ENCODE measurements at regions not wholly inside any gene's neighbourhood (a gene's known extent, or its start where the extent isn't known, plus 50 kb on each side); places are given as distances from the start of the nearest gene placed in this dataset.

GRCh38 chr2:129135017-129135416 is 816.3 kb upstream of the HS6ST1 start:
- H3K36me3 ChIP-seq (ENCODE audit: control insufficient read depth in 5 of 5, insufficient read depth in 5 of 5, low read length in 5 of 5) = no peaks in the 10 kb centered on the region
- no peak overlapping the region for H3K4me3 ChIP-seq (ENCODE audit: low read depth in 1 of 5, low read length in 5 of 5)
- H3K9me3 ChIP-seq (ENCODE audit: control insufficient read depth in 5 of 5, low read length in 5 of 5) = peaks cover 0 to 4% (median 0%) of the 10 kb centered on the region in 5 donors
- no peak overlapping the region for H3K9ac ChIP-seq (ENCODE audit: low read length in 5 of 5)
- H3K4me1 ChIP-seq (ENCODE audit: control insufficient read depth in 5 of 5, insufficient read depth in 5 of 5, low read length in 5 of 5) = peaks cover 0 to 5% (median 0%) of the 10 kb centered on the region in 5 donors
- no peaks in the 10 kb centered on the region for H3K27me3 ChIP-seq (ENCODE audit: control insufficient read depth in 5 of 5, insufficient read depth in 4 of 5, low read length in 5 of 5)
- no peak overlapping the region for H3K27ac ChIP-seq (ENCODE audit: low read depth, low read length)

- Histone ChIP-seq H3K4me1 (ENCODE audit: control insufficient read depth in 5 of 5, insufficient read depth in 5 of 5, low read length in 5 of 5) (peaks cover 0 to 4% (median 0%) of the 10 kb centered on the region in 5 donors), H3K36me3 (ENCODE audit: control insufficient read depth in 5 of 5, insufficient read depth in 5 of 5, low read length in 5 of 5) (no peaks in the 10 kb centered on the region), H3K9ac (ENCODE audit: low read length in 5 of 5) (no peak overlapping the region), H3K27me3 (ENCODE audit: control insufficient read depth in 5 of 5, insufficient read depth in 4 of 5, low read length in 5 of 5) (no peaks in the 10 kb centered on the region), H3K4me3 (ENCODE audit: low read depth in 1 of 5, low read length in 5 of 5) (no peak overlapping the region), H3K27ac (ENCODE audit: low read depth, low read length) (no peak overlapping the region), H3K9me3 (ENCODE audit: control insufficient read depth in 5 of 5, low read length in 5 of 5) (peaks cover 0 to 4% (median 0%) of the 10 kb centered on the region in 5 donors)
Measured at GRCh38 chr2:129139380-129139779, 820.7 kb upstream of the HS6ST1 start.

- H3K4me1 ChIP-seq (ENCODE audit: control insufficient read depth in 5 of 5, insufficient read depth in 5 of 5, low read length in 5 of 5) = no peaks in the 10 kb centered on the region
- H3K9me3 ChIP-seq (ENCODE audit: control insufficient read depth in 5 of 5, low read length in 5 of 5) = peaks cover 0 to 4% (median 0%) of the 10 kb centered on the region in 5 donors
- H3K36me3 ChIP-seq (ENCODE audit: control insufficient read depth in 5 of 5, insufficient read depth in 5 of 5, low read length in 5 of 5) = no peaks in the 10 kb centered on the region
- H3K4me3 ChIP-seq (ENCODE audit: low read depth in 1 of 5, low read length in 5 of 5) = no peak overlapping the region
- no peaks in the 10 kb centered on the region for H3K27me3 ChIP-seq (ENCODE audit: control insufficient read depth in 5 of 5, insufficient read depth in 4 of 5, low read length in 5 of 5)
- H3K9ac ChIP-seq (ENCODE audit: low read length in 5 of 5) = no peak overlapping the region
- H3K27ac ChIP-seq (ENCODE audit: low read depth, low read length) = no peak overlapping the region
Measured at GRCh38 chr2:129142465-129142864, 823.8 kb upstream of the HS6ST1 start.

GRCh38 chr2:129144082-129144791 is 825.6 kb upstream of the HS6ST1 start:
- Histone ChIP-seq H3K9ac (ENCODE audit: low read length in 5 of 5) (no peak overlapping the region), H3K4me3 (ENCODE audit: low read depth in 1 of 5, low read length in 5 of 5) (no peak overlapping the region), H3K9me3 (ENCODE audit: control insufficient read depth in 5 of 5, low read length in 5 of 5) (peaks cover 0 to 6% (median 0%) of the 10 kb centered on the region in 5 donors), H3K27ac (ENCODE audit: low read depth, low read length) (no peak overlapping the region), H3K27me3 (ENCODE audit: control insufficient read depth in 5 of 5, insufficient read depth in 4 of 5, low read length in 5 of 5) (no peaks in the 10 kb centered on the region), H3K4me1 (ENCODE audit: control insufficient read depth in 5 of 5, insufficient read depth in 5 of 5, low read length in 5 of 5) (no peaks in the 10 kb centered on the region), H3K36me3 (ENCODE audit: control insufficient read depth in 5 of 5, insufficient read depth in 5 of 5, low read length in 5 of 5) (no peaks in the 10 kb centered on the region)

GRCh38 chr2:129152514-129152913 is 827.0 kb upstream of the RAB6C start:
- Histone ChIP-seq H3K27ac (ENCODE audit: low read depth, low read length) (no peak overlapping the region), H3K9me3 (ENCODE audit: control insufficient read depth in 5 of 5, low read length in 5 of 5) (peaks cover 0 to 6% (median 0%) of the 10 kb centered on the region in 5 donors), H3K36me3 (ENCODE audit: control insufficient read depth in 5 of 5, insufficient read depth in 5 of 5, low read length in 5 of 5) (no peaks in the 10 kb centered on the region), H3K27me3 (ENCODE audit: control insufficient read depth in 5 of 5, insufficient read depth in 4 of 5, low read length in 5 of 5) (no peaks in the 10 kb centered on the region), H3K4me1 (ENCODE audit: control insufficient read depth in 5 of 5, insufficient read depth in 5 of 5, low read length in 5 of 5) (peaks cover 0 to 10% (median 5%) of the 10 kb centered on the region in 5 donors), H3K4me3 (ENCODE audit: low read depth in 1 of 5, low read length in 5 of 5) (no peak overlapping the region), H3K9ac (ENCODE audit: low read length in 5 of 5) (no peak overlapping the region)

GRCh38 chr2:129160879-129161278 is 818.6 kb upstream of the RAB6C start:
- Histone ChIP-seq H3K27ac (ENCODE audit: low read depth, low read length) (no peak overlapping the region), H3K9ac (ENCODE audit: low read length in 5 of 5) (no peak overlapping the region), H3K36me3 (ENCODE audit: control insufficient read depth in 5 of 5, insufficient read depth in 5 of 5, low read length in 5 of 5) (no peaks in the 10 kb centered on the region), H3K9me3 (ENCODE audit: control insufficient read depth in 5 of 5, low read length in 5 of 5) (no peaks in the 10 kb centered on the region), H3K27me3 (ENCODE audit: control insufficient read depth in 5 of 5, insufficient read depth in 4 of 5, low read length in 5 of 5) (no peaks in the 10 kb centered on the region), H3K4me3 (ENCODE audit: low read depth in 1 of 5, low read length in 5 of 5) (no peak overlapping the region), H3K4me1 (ENCODE audit: control insufficient read depth in 5 of 5, insufficient read depth in 5 of 5, low read length in 5 of 5) (peaks cover 0 to 20% (median 5%) of the 10 kb centered on the region in 5 donors)

- Histone ChIP-seq H3K36me3 (ENCODE audit: control insufficient read depth in 5 of 5, insufficient read depth in 5 of 5, low read length in 5 of 5) (no peaks in the 10 kb centered on the region), H3K9me3 (ENCODE audit: control insufficient read depth in 5 of 5, low read length in 5 of 5) (no peaks in the 10 kb centered on the region), H3K27me3 (ENCODE audit: control insufficient read depth in 5 of 5, insufficient read depth in 4 of 5, low read length in 5 of 5) (no peaks in the 10 kb centered on the region)
Measured at GRCh38 chr2:129164220-129164949, 815.1 kb upstream of the RAB6C start.

GRCh38 chr2:129165006-129165405 is 814.5 kb upstream of the RAB6C start:
- H3K36me3 ChIP-seq (ENCODE audit: control insufficient read depth in 5 of 5, insufficient read depth in 5 of 5, low read length in 5 of 5) = no peaks in the 10 kb centered on the region
- peaks cover 0 to 10% (median 0%) of the 10 kb centered on the region in 5 donors for H3K4me1 ChIP-seq (ENCODE audit: control insufficient read depth in 5 of 5, insufficient read depth in 5 of 5, low read length in 5 of 5)
- no peak overlapping the region for H3K4me3 ChIP-seq (ENCODE audit: low read depth in 1 of 5, low read length in 5 of 5)
- H3K27me3 ChIP-seq (ENCODE audit: control insufficient read depth in 5 of 5, insufficient read depth in 4 of 5, low read length in 5 of 5) = no peaks in the 10 kb centered on the region
- no peaks in the 10 kb centered on the region for H3K9me3 ChIP-seq (ENCODE audit: control insufficient read depth in 5 of 5, low read length in 5 of 5)
- H3K27ac ChIP-seq (ENCODE audit: low read depth, low read length) = no peak overlapping the region
- H3K9ac ChIP-seq (ENCODE audit: low read length in 5 of 5) = no peak overlapping the region

More at GRCh38 chr2:129164220-129164949, 815.1 kb upstream of the RAB6C start:
- no peak overlapping the region for H3K27ac ChIP-seq (ENCODE audit: low read depth, low read length)
- no peak overlapping the region for H3K4me3 ChIP-seq (ENCODE audit: low read depth in 1 of 5, low read length in 5 of 5)
- no peak overlapping the region for H3K9ac ChIP-seq (ENCODE audit: low read length in 5 of 5)
- H3K4me1 ChIP-seq (ENCODE audit: control insufficient read depth in 5 of 5, insufficient read depth in 5 of 5, low read length in 5 of 5) = peaks cover 0 to 10% (median 0%) of the 10 kb centered on the region in 5 donors

GRCh38 chr2:129167456-129167855 is 812.0 kb upstream of the RAB6C start:
- H3K36me3 ChIP-seq (ENCODE audit: control insufficient read depth in 5 of 5, insufficient read depth in 5 of 5, low read length in 5 of 5) = no peaks in the 10 kb centered on the region
- no peaks in the 10 kb centered on the region for H3K27me3 ChIP-seq (ENCODE audit: control insufficient read depth in 5 of 5, insufficient read depth in 4 of 5, low read length in 5 of 5)
- H3K27ac ChIP-seq (ENCODE audit: low read depth, low read length) = no peak overlapping the region
- peaks cover 0 to 10% (median 0%) of the 10 kb centered on the region in 5 donors for H3K4me1 ChIP-seq (ENCODE audit: control insufficient read depth in 5 of 5, insufficient read depth in 5 of 5, low read length in 5 of 5)
- H3K4me3 ChIP-seq (ENCODE audit: low read depth in 1 of 5, low read length in 5 of 5) = no peak overlapping the region
- H3K9me3 ChIP-seq (ENCODE audit: control insufficient read depth in 5 of 5, low read length in 5 of 5) = no peaks in the 10 kb centered on the region
- no peak overlapping the region for H3K9ac ChIP-seq (ENCODE audit: low read length in 5 of 5)

- Histone ChIP-seq H3K27ac (ENCODE audit: low read depth, low read length) (no peak overlapping the region), H3K27me3 (ENCODE audit: control insufficient read depth in 5 of 5, insufficient read depth in 4 of 5, low read length in 5 of 5) (no peaks in the 10 kb centered on the region), H3K36me3 (ENCODE audit: control insufficient read depth in 5 of 5, insufficient read depth in 5 of 5, low read length in 5 of 5) (no peaks in the 10 kb centered on the region), H3K9me3 (ENCODE audit: control insufficient read depth in 5 of 5, low read length in 5 of 5) (no peaks in the 10 kb centered on the region), H3K9ac (ENCODE audit: low read length in 5 of 5) (no peak overlapping the region), H3K4me3 (ENCODE audit: low read depth in 1 of 5, low read length in 5 of 5) (no peak overlapping the region), H3K4me1 (ENCODE audit: control insufficient read depth in 5 of 5, insufficient read depth in 5 of 5, low read length in 5 of 5) (peaks cover 0 to 8% (median 0%) of the 10 kb centered on the region in 5 donors)
Measured at GRCh38 chr2:129170570-129170969, 808.9 kb upstream of the RAB6C start.
